Activated T-cell treated with anti-CD3 and anti-CD28 coated beads, Interleukin-2, amount 50 U/mL, for 72 hours (primary cell): ENCODE measurements at regions not wholly inside any gene's neighbourhood (a gene's known extent, or its start where the extent isn't known, plus 50 kb on each side); places are given as distances from the start of the nearest gene placed in this dataset.

Experiments used
- ATAC-seq, 2 donors: fragments of 150-1000 bp; cut with Tn5 transposase; replicated peaks in 1 of 2; 2 replicates each; pipeline ENCODE4 v1.10.0; 2021; ENCODE audit warnings: moderate library complexity in 2 of 2, mild to moderate bottlenecking in 1 of 2
- DNase-seq, 2 donors: peaks; one replicate each; pipeline ENCODE4 v3.0.0; 2021 to 2022; ENCODE audit warnings: mixed read lengths in 1 of 2
- H3K27ac Mint-ChIP-seq: one replicate; pipeline ENCODE4 v1.8.0; 2022; ENCODE audit warnings: mild to moderate bottlenecking, moderate library complexity, mixed read lengths
- H3K27me3 Mint-ChIP-seq: one replicate; pipeline ENCODE4 v1.8.0; 2022; ENCODE audit warnings: low read depth, mixed read lengths
- H3K36me3 Mint-ChIP-seq, 2 donors: one replicate each; pipeline ENCODE4 v1.8.0; 2022; ENCODE audit warnings: mixed read lengths in 2 of 2, mild to moderate bottlenecking in 1 of 2; ENCODE audit not compliant: insufficient read depth in 2 of 2
- H3K4me1 Mint-ChIP-seq: one replicate; pipeline ENCODE4 v1.8.0; 2022; ENCODE audit warnings: low read depth, mixed read lengths
- H3K4me3 Mint-ChIP-seq, 2 donors: one replicate each; pipeline ENCODE4 v1.8.0; 2022; ENCODE audit warnings: mild to moderate bottlenecking in 2 of 2, mixed read lengths in 2 of 2, moderate library complexity in 2 of 2
- H3K9me3 Mint-ChIP-seq, 2 donors: one replicate each; pipeline ENCODE4 v1.8.0; 2022; ENCODE audit warnings: mixed read lengths in 2 of 2

GRCh38 chr5:23026252-23027170 lies 173.4 kb upstream of the CDH12 start:
- no peak for DNase-seq
- H3K4me1 Mint-ChIP-seq: no peaks in the 10 kb centered on the region
- ATAC-seq: no peak

GRCh38 chr5:23025629-23026233 lies 172.6 kb upstream of the CDH12 start:
- ATAC-seq (no peak), DNase-seq (no peak)
- Mint-ChIP-seq H3K36me3 (no peaks in the 10 kb centered on the region), H3K4me1 (no peaks in the 10 kb centered on the region), H3K4me3 (no peak overlapping the region), H3K9me3 (peaks cover 0 to 2% of the 10 kb centered on the region in 2 donors), H3K27me3 (no peaks in the 10 kb centered on the region), H3K27ac (no peak overlapping the region)

More at GRCh38 chr5:23026252-23027170, 173.4 kb upstream of the CDH12 start:
- H3K36me3 Mint-ChIP-seq: no peaks in the 10 kb centered on the region
- H3K4me3 Mint-ChIP-seq: no peak overlapping the region
- H3K27ac Mint-ChIP-seq: no peak overlapping the region
- H3K27me3 Mint-ChIP-seq: no peaks in the 10 kb centered on the region
- peaks cover 0 to 2% of the 10 kb centered on the region in 2 donors for H3K9me3 Mint-ChIP-seq

GRCh38 chr5:23024470-23024869 lies 171.3 kb upstream of the CDH12 start:
- Mint-ChIP-seq H3K4me1 (no peaks in the 10 kb centered on the region), H3K27me3 (no peaks in the 10 kb centered on the region), H3K36me3 (no peaks in the 10 kb centered on the region), H3K4me3 (no peak overlapping the region), H3K9me3 (peaks cover 0 to 2% of the 10 kb centered on the region in 2 donors), H3K27ac (no peak overlapping the region)
- ATAC-seq (no peak), DNase-seq (no peak)

- Mint-ChIP-seq H3K36me3 (no peaks in the 10 kb centered on the region), H3K27ac (no peak overlapping the region), H3K4me1 (no peaks in the 10 kb centered on the region), H3K9me3 (no peaks in the 10 kb centered on the region), H3K4me3 (no peak overlapping the region), H3K27me3 (no peaks in the 10 kb centered on the region)
- ATAC-seq (no peak), DNase-seq (no peak)
These were observed 161.7 kb upstream of the CDH12 start for GRCh38 chr5:23014825-23015224.

- H3K4me1 Mint-ChIP-seq: no peaks in the 10 kb centered on the region
- no peaks in the 10 kb centered on the region for H3K36me3 Mint-ChIP-seq
- no peaks in the 10 kb centered on the region for H3K27me3 Mint-ChIP-seq
- DNase-seq (no peak), ATAC-seq (no peak)
- H3K9me3 Mint-ChIP-seq: no peaks in the 10 kb centered on the region
- H3K4me3 Mint-ChIP-seq: no peak overlapping the region
- no peak overlapping the region for H3K27ac Mint-ChIP-seq
These were observed 161.1 kb upstream of the CDH12 start for GRCh38 chr5:23014266-23014665.

GRCh38 chr5:23013395-23013998 lies 160.4 kb upstream of the CDH12 start:
- no peaks in the 10 kb centered on the region for H3K4me1 Mint-ChIP-seq
- no peak for DNase-seq

GRCh38 chr5:23012842-23013241 lies 159.7 kb upstream of the CDH12 start:
- Mint-ChIP-seq H3K4me1 (no peaks in the 10 kb centered on the region), H3K9me3 (no peaks in the 10 kb centered on the region)
- no peak for ATAC-seq

More at GRCh38 chr5:23013395-23013998, 160.4 kb upstream of the CDH12 start:
- no peak for ATAC-seq
- Mint-ChIP-seq H3K9me3 (no peaks in the 10 kb centered on the region), H3K27ac (peak overlapping the region; percentile 60), H3K27me3 (no peaks in the 10 kb centered on the region), H3K36me3 (no peaks in the 10 kb centered on the region), H3K4me3 (peak overlapping the region; percentile 77 to 93)

GRCh38 chr5:23007762-23008161 lies 154.6 kb upstream of the CDH12 start:
- Mint-ChIP-seq H3K36me3 (no peaks in the 10 kb centered on the region), H3K27ac (no peak overlapping the region), H3K9me3 (no peaks in the 10 kb centered on the region), H3K27me3 (no peaks in the 10 kb centered on the region), H3K4me3 (no peak overlapping the region), H3K4me1 (no peaks in the 10 kb centered on the region)
- DNase-seq (no peak), ATAC-seq (no peak)

More at GRCh38 chr5:23012842-23013241, 159.7 kb upstream of the CDH12 start:
- H3K4me3 Mint-ChIP-seq: peak overlapping the region; percentile 62 to 87
- H3K27ac Mint-ChIP-seq: peak overlapping the region; percentile 55
- no peak for DNase-seq
- H3K27me3 Mint-ChIP-seq: no peaks in the 10 kb centered on the region
- H3K36me3 Mint-ChIP-seq: no peaks in the 10 kb centered on the region

GRCh38 chr5:23007236-23007635 lies 154.1 kb upstream of the CDH12 start:
- H3K36me3 Mint-ChIP-seq: no peaks in the 10 kb centered on the region
- H3K4me1 Mint-ChIP-seq: no peaks in the 10 kb centered on the region
- H3K27me3 Mint-ChIP-seq: no peaks in the 10 kb centered on the region
- no peak overlapping the region for H3K27ac Mint-ChIP-seq
- DNase-seq (no peak), ATAC-seq (no peak)
- H3K4me3 Mint-ChIP-seq: no peak overlapping the region
- H3K9me3 Mint-ChIP-seq: no peaks in the 10 kb centered on the region

GRCh38 chr5:23001120-23001519 lies 148.0 kb upstream of the CDH12 start:
- no peaks in the 10 kb centered on the region for H3K4me1 Mint-ChIP-seq
- H3K9me3 Mint-ChIP-seq: peaks cover 0 to 2% of the 10 kb centered on the region in 2 donors
- no peak overlapping the region for H3K27ac Mint-ChIP-seq
- H3K4me3 Mint-ChIP-seq: no peak overlapping the region
- no peaks in the 10 kb centered on the region for H3K36me3 Mint-ChIP-seq
- ATAC-seq (no peak), DNase-seq (no peak)
- H3K27me3 Mint-ChIP-seq: no peaks in the 10 kb centered on the region

GRCh38 chr5:22998774-22999173 lies 145.6 kb upstream of the CDH12 start:
- no peak overlapping the region for H3K4me3 Mint-ChIP-seq
- H3K27me3 Mint-ChIP-seq: no peaks in the 10 kb centered on the region
- ATAC-seq (no peak), DNase-seq (no peak)
- H3K9me3 Mint-ChIP-seq: peaks cover 0 to 3% of the 10 kb centered on the region in 2 donors
- no peaks in the 10 kb centered on the region for H3K4me1 Mint-ChIP-seq
- no peaks in the 10 kb centered on the region for H3K36me3 Mint-ChIP-seq
- no peak overlapping the region for H3K27ac Mint-ChIP-seq

- no peak overlapping the region for H3K27ac Mint-ChIP-seq
- no peaks in the 10 kb centered on the region for H3K4me1 Mint-ChIP-seq
- H3K9me3 Mint-ChIP-seq: peaks cover 0 to 3% of the 10 kb centered on the region in 2 donors
- DNase-seq (no peak), ATAC-seq (no peak)
- H3K36me3 Mint-ChIP-seq: no peaks in the 10 kb centered on the region
- no peak overlapping the region for H3K4me3 Mint-ChIP-seq
- no peaks in the 10 kb centered on the region for H3K27me3 Mint-ChIP-seq
These were observed 145.2 kb upstream of the CDH12 start for GRCh38 chr5:22998362-22998761.

GRCh38 chr5:22988937-22989336 lies 135.8 kb upstream of the CDH12 start:
- ATAC-seq (no peak), DNase-seq (no peak)
- Mint-ChIP-seq H3K27ac (no peak overlapping the region), H3K9me3 (peaks cover 6 to 8% of the 10 kb centered on the region in 2 donors), H3K27me3 (no peaks in the 10 kb centered on the region), H3K36me3 (no peaks in the 10 kb centered on the region), H3K4me3 (no peak overlapping the region), H3K4me1 (no peaks in the 10 kb centered on the region)
